ENCODE measurements at regions not wholly inside any gene's neighbourhood (a gene's known extent, or its start where the extent isn't known, plus 50 kb on each side); places are given as distances from the start of the nearest gene placed in this dataset.
"Not testable (repeated sequence)": the region's sequence is repeated elsewhere in the genome, so short reads cannot be mapped to it uniquely, and the experiment has no call there.

- no peak for DNase-seq
Measured at GRCh38 chr1:178609015-178609414, 96.1 kb downstream of the TEX35 start.

DNA sequence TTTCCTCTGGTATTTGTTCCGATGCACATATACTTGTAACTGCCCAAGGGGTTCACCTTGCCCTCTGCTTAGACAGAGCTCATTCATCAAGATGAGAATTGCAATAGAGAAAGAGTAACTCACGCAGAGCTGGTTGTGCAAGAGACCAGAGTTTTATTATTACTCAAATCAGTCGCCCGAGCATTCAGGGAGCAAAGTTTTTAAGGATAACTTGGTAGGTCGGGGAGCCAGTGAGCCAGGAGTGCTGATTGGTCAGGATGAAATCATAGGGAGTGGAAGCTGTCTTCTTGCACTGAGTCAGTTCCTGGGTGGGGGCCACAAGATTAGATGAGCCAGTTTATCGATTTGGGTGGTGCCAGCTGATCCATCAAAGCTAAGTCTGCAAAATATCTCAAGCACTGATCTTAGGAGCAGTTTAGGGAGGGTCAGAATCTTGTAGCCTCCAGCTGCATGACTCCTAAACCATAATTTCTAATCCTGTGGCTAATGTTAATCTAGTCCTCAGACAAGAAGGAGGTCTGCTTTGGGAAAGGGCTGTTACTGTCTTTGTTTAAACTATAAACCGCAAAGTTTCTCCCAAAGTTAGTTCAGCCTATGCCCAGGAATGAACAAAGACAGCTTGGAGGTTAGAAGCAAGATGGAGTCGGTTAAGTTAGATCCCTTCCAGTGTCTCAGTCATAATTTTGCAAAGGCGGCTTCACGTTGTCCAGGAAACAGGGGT, 97.9 kb downstream of the TEX35 start:
- not testable (repeated sequence) for DNase-seq

GRCh38 chr1:178612261-178612660, 99.4 kb downstream of the TEX35 start:
- DNase-seq = no peak

DNA sequence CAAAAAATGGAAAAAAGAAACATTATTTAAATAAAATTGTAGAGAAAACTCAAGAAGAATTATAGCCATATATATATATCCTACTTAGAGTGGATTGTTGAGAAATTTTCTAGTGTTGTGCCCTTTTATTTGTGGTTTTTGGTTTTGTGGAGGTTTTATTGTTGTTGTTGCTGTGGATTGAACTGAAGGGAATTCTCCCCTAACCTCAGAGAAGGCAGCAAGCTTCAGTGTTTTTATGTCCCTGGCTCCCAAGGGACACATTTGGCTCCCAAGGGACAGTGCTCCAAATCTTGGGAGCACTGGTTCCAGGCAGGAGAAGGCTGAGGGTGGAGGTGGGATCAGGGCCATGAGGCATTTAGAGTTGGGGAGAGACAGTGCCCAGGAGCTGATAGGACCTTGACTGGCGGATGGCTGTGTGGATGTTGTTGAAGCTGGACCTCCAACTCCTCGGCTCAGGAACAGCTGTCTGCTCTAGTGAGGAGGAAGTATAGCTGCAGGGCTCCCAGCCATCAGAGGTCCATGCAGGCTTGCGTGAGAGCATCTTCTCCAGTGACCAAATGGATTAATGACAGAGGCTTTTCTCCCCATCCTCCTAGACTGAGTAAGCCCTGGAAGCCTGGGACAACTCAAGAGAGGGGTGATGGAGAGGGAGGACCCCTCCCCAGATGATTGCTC, 100.5 kb downstream of the TEX35 start:
- DNase-seq = no peak

DNA sequence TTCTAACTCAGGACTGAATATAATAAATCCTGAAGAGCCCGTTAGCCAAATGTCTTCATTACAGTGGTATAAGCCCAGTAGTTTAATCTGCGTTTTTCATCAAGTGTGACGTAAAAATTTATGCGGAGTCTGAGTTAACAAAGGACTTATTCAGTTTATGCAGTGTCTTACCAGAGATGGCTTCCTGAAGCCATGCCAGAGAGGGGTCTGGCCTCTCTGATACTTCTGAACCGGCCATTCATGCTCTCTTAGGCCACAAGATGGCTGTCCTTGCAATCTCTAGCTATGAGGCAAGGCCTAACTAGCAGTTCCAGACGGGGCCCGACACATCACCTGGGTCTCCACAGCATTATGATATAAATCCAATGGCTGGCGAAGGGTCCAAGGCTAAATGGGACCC, 101.4 kb downstream of the TEX35 start:
- DNase-seq = no peak

- DNase-seq = no peak
Measured at GRCh38 chr1:178619042-178619927, 105.8 kb upstream of the RALGPS2 start.

GRCh38 chr1:178620584-178621475, 104.2 kb upstream of the RALGPS2 start:
- no peak for DNase-seq

GRCh38 chr1:178621822-178622221, 103.2 kb upstream of the RALGPS2 start:
- no peak for DNase-seq

- no peak for DNase-seq
Measured at GRCh38 chr1:178625695-178626094, 99.3 kb upstream of the RALGPS2 start.

DNA sequence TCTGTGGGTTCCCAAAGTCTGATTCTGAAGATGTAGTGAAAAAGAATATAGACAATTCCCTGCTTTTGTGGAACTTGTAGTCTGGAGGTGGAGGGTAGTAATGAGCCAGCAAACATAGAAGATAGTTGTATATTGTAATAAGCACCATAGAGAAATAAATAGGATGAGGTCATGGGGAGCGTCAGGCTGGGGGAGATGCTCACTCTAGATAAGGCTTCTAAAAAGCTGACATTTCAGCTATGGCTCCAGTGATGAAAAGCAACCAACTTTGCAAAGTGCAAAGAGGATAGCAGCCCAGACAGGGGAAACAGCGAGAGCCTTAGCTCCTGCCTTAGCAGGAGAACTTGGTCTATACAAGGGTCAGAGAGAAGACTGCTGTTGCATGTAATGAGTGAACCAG, 98.0 kb upstream of the RALGPS2 start:
- no peak for DNase-seq

GRCh38 chr1:178628637-178629251, 96.3 kb upstream of the RALGPS2 start:
- DNase-seq = no peak

- DNase-seq = no peak
Measured at GRCh38 chr1:178629252-178630154, 95.5 kb upstream of the RALGPS2 start.

- DNase-seq = no peak
Measured at GRCh38 chr1:178630417-178630816, 94.6 kb upstream of the RALGPS2 start.

DNA sequence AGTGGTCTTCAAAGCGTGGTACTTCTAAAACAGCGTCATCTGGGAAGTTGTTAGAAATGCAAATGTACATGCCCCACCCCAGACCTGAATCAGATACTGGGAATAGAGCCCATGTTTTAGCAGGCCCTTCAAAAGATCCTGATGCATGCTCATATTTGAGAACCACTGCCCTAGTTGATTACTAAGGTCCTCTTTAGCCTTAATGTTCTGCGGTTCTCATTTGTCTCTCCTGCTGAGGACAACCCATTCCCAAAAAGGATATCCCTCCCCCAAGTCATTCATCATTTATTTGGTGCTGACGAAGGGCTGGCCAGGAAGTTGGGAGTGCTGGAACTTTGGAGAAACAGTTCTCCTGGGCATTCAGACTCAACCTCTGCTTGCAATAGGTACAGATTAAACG, 92.4 kb upstream of the RALGPS2 start:
- no peak for DNase-seq

GRCh38 chr1:178633056-178633455, 92.0 kb upstream of the RALGPS2 start:
- DNase-seq = no peak

DNA sequence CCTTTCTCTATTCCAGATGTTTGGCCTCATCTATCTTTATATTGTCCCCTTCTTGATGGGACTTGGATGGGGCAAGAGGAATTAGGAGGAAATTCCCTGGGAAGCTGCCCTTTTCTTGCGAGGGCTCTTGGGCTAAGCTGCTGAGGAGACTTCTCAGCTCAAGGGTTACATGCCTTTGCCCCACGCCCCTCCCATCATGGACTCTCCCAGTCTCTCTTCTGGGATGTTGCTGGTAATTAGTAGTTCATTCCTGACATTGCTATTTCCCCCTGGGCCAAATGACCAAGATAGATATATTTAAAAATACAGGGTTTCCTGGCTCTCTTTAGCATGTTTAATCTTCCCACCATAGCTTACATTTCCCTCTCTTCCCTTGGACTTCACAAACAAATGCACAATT, 90.6 kb upstream of the RALGPS2 start:
- DNase-seq = no peak

DNA sequence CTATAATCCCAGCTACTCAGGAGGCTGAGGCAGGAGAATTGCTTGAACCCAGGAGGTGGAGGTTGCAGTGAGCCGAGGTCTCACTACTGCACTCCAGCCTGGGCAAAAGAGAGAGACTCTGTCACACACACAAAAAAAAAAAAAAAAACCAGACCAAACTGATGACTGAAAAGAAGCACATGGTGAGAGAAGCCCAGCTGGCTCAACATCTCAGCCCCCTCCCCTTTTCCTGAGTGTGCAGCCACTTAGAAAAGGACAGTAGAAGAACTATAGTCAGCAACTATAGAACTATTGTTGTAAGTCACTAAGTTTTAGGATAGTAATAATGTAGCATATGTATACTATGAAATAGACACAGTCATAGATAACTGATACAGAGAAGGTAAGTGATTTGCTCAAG, 87.2 kb upstream of the RALGPS2 start:
- DNase-seq = no peak

DNA sequence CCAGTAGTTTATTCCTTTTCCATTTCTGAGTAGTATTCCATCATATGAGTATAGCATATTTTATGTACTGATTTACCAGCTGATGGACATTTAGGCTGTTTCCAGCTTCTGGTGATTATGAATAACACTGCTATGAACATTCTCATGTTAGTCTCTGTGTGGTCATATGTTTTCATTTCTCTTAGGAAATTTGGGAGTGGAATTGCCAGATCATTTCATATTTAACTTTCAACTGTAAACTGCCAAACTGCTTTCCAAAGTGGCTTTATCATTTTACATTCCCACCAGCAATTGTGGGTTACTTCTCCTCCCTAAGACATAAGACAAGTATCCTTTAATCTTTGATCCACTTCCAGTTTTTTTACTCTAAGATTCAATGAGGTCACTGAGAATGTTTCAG, 85.7 kb upstream of the RALGPS2 start:
- no peak for DNase-seq

GRCh38 chr1:178642282-178642681, 82.8 kb upstream of the RALGPS2 start:
- no peak for DNase-seq

GRCh38 chr1:178643349-178643748, 81.7 kb upstream of the RALGPS2 start:
- no peak for DNase-seq

GRCh38 chr1:178643831-178644230, 81.2 kb upstream of the RALGPS2 start:
- DNase-seq = no peak

Data from hematopoietic multipotent progenitor cell treated with erythropoietin and hydrocortisone succinate and interleukin-3 and kit ligand, for 6 days (in vitro differentiated cells).